ENCODE measurements at regions not wholly inside any gene's neighbourhood (a gene's known extent, or its start where the extent isn't known, plus 50 kb on each side); places are given as distances from the start of the nearest gene placed in this dataset.

DNA sequence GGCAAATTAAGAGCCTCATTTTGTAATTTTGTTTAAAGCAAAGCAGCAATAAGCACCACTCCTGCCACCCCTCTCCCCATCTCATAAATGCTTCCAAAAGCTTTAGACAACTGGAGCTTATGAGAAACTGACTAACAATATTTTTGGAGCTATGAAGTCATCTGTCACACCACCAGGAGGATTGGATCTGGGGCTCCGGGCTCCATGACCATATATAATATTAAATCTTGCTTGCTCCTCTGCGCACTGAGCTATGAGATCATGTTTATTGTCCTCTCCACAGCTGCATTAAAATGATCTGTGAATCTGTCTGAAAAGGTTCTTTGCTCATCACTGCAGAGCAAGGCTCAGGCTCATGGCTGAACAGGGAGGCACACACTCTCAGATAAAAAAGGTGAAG lies 323.7 kb downstream of the ZNF621 start:
- Histone ChIP-seq H3K4me3 (no peak overlapping the region), H3K36me3 (no peaks in the 10 kb centered on the region), H3K27ac (no peak overlapping the region), H3K27me3 (no peaks in the 10 kb centered on the region), H3K9me3 (no peaks in the 10 kb centered on the region), H3K4me1 (no peaks in the 10 kb centered on the region)
- TF ChIP-seq POLR2A (IDR thresholded peaks at IDR 0.05) (no peak), CTCF (IDR thresholded peaks at IDR 0.05 in 4 of 5, conservative IDR thresholded peaks at IDR 0.05 in 1 of 5) (no peak)
- ATAC-seq (no peak), DNase-seq (no peak)
- intact Hi-C loops (cut with DNase I; ENCODE audit: low total_unique reads) (no loop called here), in situ Hi-C loops (cut with MboI; ENCODE audit: low sequenced_read_pairs in 4 of 4) (no loop called here)

DNA sequence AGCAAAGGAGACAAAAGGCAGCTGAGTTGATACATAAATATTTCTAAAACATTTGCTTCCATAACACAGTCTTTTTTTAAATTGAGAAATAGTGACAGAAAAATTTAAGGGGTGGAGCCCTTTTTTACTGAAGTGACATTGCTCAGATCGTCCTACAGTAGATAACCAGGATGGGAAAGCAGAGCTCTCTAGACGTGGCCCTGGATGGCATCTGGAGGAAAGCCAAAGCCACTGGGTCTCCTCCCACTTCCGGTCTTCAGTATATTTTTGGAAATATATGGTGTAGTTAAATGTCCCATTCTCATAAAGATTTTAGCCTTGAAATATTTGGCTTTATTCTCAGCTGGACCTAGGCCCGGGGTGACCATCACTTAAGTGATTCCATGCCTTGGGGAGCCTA lies 326.1 kb downstream of the ZNF621 start:
- Histone ChIP-seq H3K27ac (no peak overlapping the region), H3K27me3 (no peaks in the 10 kb centered on the region), H3K4me1 (no peaks in the 10 kb centered on the region), H3K4me3 (no peak overlapping the region), H3K9me3 (no peaks in the 10 kb centered on the region), H3K36me3 (no peaks in the 10 kb centered on the region)
- no peak for TF ChIP-seq CTCF (IDR thresholded peaks at IDR 0.05 in 4 of 5, conservative IDR thresholded peaks at IDR 0.05 in 1 of 5)
- TF ChIP-seq POLR2A (IDR thresholded peaks at IDR 0.05): no peak
- no peak for ATAC-seq
- in situ Hi-C loops (cut with MboI; ENCODE audit: low sequenced_read_pairs in 4 of 4): no loop called here
- intact Hi-C loops (cut with DNase I; ENCODE audit: low total_unique reads): no loop called here
- DNase-seq: no peak

DNA sequence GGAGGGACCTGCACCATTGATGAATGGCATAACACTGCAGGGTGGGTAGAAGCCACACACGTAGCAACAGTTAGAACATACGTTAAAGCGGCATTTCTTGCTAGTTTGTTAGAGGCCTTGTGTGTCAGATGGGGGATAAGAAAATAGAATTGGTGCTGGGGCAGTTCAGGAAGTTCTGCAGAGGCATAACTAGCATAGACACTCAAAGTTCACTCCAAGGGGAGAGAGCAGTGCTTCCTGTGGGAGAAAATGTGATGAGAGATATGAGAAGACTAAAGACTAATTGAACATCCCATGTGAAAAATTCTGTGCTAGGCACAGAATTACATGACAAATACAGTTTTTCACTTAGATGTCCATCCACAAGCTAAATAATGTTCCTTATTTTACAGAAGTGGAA lies 327.1 kb downstream of the ZNF621 start:
- H3K27ac ChIP-seq: no peak overlapping the region
- no peaks in the 10 kb centered on the region for H3K4me1 ChIP-seq
- intact Hi-C loops (cut with DNase I; ENCODE audit: low total_unique reads): no loop called here
- H3K27me3 ChIP-seq: no peaks in the 10 kb centered on the region
- in situ Hi-C loops (cut with MboI; ENCODE audit: low sequenced_read_pairs in 4 of 4): no loop called here
- no peak for DNase-seq
- no peaks in the 10 kb centered on the region for H3K36me3 ChIP-seq
- no peak for ATAC-seq
- H3K4me3 ChIP-seq: no peak overlapping the region
- no peak for TF ChIP-seq CTCF (IDR thresholded peaks at IDR 0.05 in 4 of 5, conservative IDR thresholded peaks at IDR 0.05 in 1 of 5)
- no peak for TF ChIP-seq POLR2A (IDR thresholded peaks at IDR 0.05)
- no peaks in the 10 kb centered on the region for H3K9me3 ChIP-seq

DNA sequence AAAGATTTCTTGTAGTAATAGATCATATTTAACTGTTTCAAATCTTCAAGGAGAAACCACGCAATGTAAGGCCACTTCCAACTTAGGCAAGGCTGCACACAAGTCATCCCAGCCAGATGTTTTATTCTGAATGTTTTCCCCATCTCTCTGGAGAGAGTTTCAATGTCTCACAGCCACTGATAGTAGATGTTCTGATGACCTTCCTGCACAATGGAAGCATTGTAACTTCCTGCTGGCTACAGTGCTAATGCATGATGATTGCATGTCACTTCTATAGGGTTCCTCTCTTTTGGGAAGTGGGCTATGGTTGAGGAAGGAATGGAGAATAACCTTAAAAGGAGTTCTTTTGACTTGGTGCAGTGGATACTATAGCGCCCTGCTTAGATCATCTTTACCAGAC lies 328.0 kb downstream of the ZNF621 start:
- ATAC-seq (no peak), DNase-seq (no peak)
- in situ Hi-C loops (cut with MboI; ENCODE audit: low sequenced_read_pairs in 4 of 4): no loop called here
- H3K9me3 ChIP-seq: no peaks in the 10 kb centered on the region
- H3K27ac ChIP-seq: no peak overlapping the region
- intact Hi-C loops (cut with DNase I; ENCODE audit: low total_unique reads): no loop called here
- H3K4me1 ChIP-seq: no peaks in the 10 kb centered on the region
- no peaks in the 10 kb centered on the region for H3K27me3 ChIP-seq
- no peak overlapping the region for H3K4me3 ChIP-seq
- TF ChIP-seq CTCF (IDR thresholded peaks at IDR 0.05 in 4 of 5, conservative IDR thresholded peaks at IDR 0.05 in 1 of 5) (no peak), POLR2A (IDR thresholded peaks at IDR 0.05) (no peak)
- no peaks in the 10 kb centered on the region for H3K36me3 ChIP-seq

GRCh38 chr3:40853474-40853873 lies 328.7 kb downstream of the ZNF621 start:
- ATAC-seq: no peak

More at GRCh38 chr3:40853474-40853873, 328.7 kb downstream of the ZNF621 start:
- Histone ChIP-seq H3K9me3 (no peaks in the 10 kb centered on the region), H3K4me3 (no peak overlapping the region), H3K36me3 (no peaks in the 10 kb centered on the region), H3K4me1 (no peaks in the 10 kb centered on the region), H3K27me3 (no peaks in the 10 kb centered on the region), H3K27ac (no peak overlapping the region)
- in situ Hi-C loops (cut with MboI; ENCODE audit: low sequenced_read_pairs in 4 of 4): no loop called here
- intact Hi-C loops (cut with DNase I; ENCODE audit: low total_unique reads): no loop called here
- no peak for TF ChIP-seq POLR2A (IDR thresholded peaks at IDR 0.05)
- no peak for DNase-seq
